Head of caudate nucleus (tissue), 42 donors: ENCODE measurements at regions not wholly inside any gene's neighbourhood (a gene's known extent, or its start where the extent isn't known, plus 50 kb on each side); places are given as distances from the start of the nearest gene placed in this dataset.
"Not testable (repeated sequence)": the region's sequence is repeated elsewhere in the genome, so short reads cannot be mapped to it uniquely, and the experiment has no call there.

Source experiments
- DNase-seq, 42 donors: peaks; one replicate each; pipeline versions ENCODE4 v3.0.0 to v3.0.0-alpha.2; 2020 to 2021; ENCODE audit warnings: mixed read lengths in 7 of 42
- intact Hi-C: fragments of 100-400 bp; cut with DNase I; formaldehyde crosslinking; loops from one replicate; pipeline ENCODE4 v1.15.0; 2022

GRCh38 chr5:68658810-68659372 is 434.9 kb upstream of the SLC30A5 start:
- intact Hi-C loops: no loop called here
- DNase-seq: no peak

- DNase-seq: no peak
- intact Hi-C loops: no loop called here
Observed at GRCh38 chr5:68659881-68660280, 433.9 kb upstream of the SLC30A5 start.

DNA sequence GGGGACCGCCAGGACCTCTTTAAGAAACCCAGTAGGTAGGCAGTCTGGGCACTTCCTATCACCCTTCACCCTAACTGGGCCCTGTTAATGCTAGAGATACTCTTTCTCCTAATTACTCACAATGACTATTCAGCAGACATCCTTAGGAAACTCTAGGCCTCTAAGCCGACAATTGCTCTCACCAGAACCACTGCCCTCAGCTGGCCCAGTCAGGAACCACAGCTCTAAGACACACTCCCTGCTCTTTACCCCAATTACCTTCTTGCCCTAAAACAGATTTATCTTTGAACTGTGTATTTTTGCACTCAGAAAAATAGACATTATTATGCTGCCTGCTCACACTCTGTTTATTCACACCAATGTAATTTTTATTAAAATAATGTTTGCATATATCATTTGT is 432.6 kb upstream of the SLC30A5 start:
- DNase-seq: peak in 14 of 42 donors; percentile 10 to 53 (median 26)

DNA sequence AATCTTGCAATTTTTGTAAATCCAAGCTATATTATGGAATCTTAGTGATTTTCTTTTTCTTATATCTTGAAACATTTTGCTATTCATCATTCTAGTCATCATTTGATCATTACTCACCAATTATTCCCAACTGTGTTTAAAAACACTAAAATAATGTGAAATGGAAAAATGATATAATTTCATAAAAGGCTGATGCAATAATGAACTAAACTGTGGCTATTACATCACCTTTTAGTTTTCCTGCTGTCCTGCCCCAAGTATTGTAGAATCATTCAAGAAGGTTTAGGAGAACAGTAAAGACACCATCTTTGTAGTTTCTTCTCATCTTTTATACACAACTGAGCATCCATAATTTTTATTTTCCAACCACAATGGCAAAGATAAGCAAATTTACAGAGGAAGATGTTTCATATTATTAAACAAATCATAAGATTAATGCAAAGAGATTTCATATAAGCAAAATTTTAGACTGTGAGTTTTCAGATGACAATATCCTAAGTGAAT is 431.0 kb upstream of the SLC30A5 start:
- intact Hi-C loops: no loop called here
- DNase-seq: no peak

More for the DNA sequence above, 432.6 kb upstream of the SLC30A5 start:
- intact Hi-C loops: no loop called here

- intact Hi-C loops: no loop called here
- DNase-seq: no peak
Observed at GRCh38 chr5:68669864-68670575, 423.8 kb upstream of the SLC30A5 start.

DNA sequence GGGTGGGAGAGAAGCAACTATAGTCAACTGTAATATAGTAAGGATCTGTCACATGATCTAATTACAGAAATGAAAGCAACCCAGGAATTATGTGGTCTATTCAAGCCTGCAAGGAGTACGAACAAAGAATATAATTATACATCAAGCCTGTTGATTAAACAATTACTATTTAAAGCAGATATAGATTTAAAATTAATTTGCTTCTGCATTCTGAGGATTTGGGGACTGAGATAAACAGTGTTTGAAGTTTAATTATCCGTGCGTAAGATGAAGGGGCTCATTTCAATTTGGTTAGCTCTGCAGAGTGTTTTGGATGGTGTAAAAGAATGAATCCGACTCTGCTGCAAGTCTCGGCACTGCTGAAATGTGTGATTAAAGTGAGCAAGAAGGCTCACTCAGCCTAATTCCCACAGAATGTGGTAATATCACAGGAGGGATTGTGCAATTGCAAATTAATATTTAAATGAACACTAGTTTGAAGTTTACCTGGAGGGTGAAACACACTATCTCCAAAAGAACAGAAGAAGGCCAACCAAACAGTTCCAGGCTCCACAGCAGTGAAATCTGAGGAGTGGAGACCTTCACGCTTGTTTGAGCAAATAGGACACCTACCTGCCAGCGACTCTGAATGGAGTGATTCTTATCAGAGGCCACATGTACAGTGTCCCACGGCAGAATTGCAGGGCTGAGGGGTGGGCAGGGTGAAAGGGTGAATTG is 420.6 kb upstream of the SLC30A5 start:
- intact Hi-C loops: no loop called here
- peak in 5 of 42 donors; percentile 15 to 48 (median 22) for DNase-seq

GRCh38 chr5:68673823-68674180 is 420.0 kb upstream of the SLC30A5 start:
- intact Hi-C loops: no loop called here
- DNase-seq: no peak

- no peak for DNase-seq
- intact Hi-C loops: no loop called here
Observed at GRCh38 chr5:68679041-68679440, 414.8 kb upstream of the SLC30A5 start.

DNA sequence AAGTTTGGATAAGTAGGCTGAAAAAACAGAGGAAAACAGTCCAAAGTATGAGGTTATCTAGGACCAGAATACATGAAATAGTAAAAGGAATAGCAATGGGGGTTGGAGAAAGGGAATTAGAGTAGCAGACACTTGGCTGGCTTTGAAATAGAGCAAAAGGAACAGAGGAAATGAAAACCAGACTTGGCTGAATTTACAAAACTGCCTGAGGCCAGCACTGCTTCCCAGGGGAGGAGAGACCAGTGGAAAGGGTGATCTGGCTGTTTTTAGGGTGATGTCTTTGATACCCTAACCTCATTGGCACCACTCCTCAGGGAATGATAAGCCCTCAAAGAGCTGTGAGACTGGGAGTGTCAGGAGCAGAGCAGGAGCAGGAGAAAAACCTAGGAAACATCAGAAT is 413.4 kb upstream of the SLC30A5 start:
- intact Hi-C loops: no loop called here
- DNase-seq: no peak

DNA sequence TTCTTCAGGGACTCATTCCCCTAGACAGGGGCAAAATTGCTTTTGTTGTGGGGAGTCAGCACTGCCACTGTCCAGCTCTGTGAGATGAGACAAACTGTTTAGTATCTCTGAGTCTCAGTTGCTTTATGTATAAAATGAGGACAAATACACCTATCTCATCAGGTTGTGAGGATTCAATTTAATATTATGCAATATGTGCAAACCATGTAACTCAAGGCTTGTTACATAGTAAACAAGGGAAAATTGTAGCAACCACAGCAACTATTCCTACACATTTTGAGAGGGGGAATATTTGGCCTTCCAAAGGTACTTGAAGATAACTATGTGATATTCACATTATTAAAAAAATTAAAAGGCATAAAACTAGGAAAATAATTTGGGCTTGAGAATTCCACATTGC is 411.9 kb upstream of the SLC30A5 start:
- intact Hi-C loops: no loop called here

DNA sequence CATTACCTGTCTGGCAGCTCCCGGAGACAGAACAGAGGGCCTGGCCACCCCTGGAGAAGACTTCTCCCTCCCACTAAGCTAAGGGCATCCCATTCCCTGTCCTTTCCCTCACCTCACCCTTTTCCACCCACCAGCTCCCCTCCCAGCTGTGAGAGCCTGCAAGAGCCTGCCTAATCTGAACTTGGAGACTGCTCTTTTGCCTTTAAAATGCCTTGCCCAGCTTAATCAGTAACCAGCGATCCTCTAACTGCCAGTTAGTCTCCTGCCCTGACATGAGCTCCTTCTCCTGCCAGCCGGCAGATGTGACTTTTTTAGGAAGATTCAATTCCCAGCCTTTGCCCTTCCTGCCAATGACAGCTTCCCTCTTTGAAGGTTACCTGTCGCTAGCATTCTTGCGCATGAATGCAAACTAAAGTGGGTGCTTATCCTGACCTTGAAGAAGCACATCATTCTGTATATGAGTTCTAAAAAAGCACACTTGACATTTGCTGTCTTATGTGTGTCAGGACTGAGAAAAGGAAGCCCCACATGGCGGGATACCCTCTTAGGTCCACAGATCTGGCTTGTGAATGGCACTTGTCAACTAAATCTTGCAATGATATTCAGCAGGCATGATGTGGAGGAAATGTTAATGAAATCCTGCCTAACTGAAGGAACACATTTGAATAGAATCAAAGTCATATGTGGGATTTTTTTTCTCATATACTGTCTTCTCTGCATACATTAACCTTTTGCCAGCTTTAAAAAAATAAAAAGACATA is 411.2 kb upstream of the SLC30A5 start:
- intact Hi-C loops: no loop called here

More for the DNA sequence above, 411.9 kb upstream of the SLC30A5 start:
- no peak for DNase-seq

GRCh38 chr5:68683632-68684036 is 410.2 kb upstream of the SLC30A5 start:
- DNase-seq: no peak
- intact Hi-C loops: no loop called here

More for the DNA sequence above, 411.2 kb upstream of the SLC30A5 start:
- peak in 8 of 42 donors; percentile 10 to 30 (median 17) for DNase-seq

DNA sequence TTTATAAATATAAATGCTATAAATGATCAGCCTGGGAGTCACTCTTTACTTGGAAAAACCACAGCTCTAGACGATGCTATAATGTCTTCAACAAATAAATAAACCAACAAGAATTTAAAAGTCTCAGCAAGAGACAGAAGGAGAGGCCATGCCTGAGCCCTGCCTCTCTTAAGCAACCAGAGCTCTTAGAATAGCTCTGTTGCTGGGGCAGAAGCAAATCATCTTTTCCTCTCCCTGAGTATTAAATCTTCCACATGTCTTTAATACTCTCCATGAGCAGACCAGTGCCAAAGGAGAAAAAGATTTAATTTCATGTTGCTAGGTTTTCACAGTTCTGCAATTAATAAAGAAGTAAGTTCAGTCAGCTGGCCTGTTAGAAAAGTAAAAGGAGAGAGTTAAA is 408.0 kb upstream of the SLC30A5 start:
- DNase-seq: no peak
- intact Hi-C loops: no loop called here

- intact Hi-C loops: no loop called here
- DNase-seq: no peak
Observed at GRCh38 chr5:68688547-68688946, 405.3 kb upstream of the SLC30A5 start.

DNA sequence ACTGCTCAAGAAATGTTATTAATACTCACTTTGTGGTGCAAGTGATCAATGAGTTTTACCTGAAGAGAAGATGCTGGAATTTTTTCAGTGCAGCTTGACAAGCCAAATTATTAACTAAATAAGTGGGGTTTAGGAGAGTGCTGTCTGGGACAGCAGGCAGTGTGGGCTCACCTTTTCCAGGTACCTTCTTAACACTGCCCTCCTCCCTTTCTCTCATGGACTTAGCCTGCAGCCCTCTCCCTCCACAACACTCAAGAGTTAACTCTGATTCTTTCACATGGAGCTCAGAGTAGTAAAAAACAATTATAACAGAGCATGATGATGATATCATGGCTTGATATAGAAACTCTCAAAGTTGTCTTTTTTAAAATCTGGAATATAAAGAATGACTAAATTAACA is 404.8 kb upstream of the SLC30A5 start:
- intact Hi-C loops: no loop called here
- no peak for DNase-seq

DNA sequence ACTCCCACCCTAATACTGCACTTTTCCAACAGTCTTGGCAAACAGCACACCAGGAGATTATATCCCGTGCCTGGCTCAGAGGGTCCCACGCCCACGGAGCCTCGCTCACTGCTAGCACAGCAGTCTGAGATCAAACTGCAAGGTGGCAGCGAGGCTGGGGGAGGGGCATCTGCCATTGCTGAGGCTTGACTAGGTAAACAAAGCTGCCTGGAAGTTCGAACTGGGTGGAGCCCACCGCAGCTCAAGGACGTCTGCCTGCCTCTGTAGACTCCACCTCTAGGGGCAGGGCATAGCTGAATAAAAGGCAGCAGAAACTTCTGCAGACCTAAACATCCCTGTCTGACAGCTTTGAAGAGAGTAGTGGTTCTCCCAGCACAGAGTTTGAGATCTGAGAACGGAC is 401.9 kb upstream of the SLC30A5 start:
- intact Hi-C loops, DNase-seq: not testable (repeated sequence)

DNA sequence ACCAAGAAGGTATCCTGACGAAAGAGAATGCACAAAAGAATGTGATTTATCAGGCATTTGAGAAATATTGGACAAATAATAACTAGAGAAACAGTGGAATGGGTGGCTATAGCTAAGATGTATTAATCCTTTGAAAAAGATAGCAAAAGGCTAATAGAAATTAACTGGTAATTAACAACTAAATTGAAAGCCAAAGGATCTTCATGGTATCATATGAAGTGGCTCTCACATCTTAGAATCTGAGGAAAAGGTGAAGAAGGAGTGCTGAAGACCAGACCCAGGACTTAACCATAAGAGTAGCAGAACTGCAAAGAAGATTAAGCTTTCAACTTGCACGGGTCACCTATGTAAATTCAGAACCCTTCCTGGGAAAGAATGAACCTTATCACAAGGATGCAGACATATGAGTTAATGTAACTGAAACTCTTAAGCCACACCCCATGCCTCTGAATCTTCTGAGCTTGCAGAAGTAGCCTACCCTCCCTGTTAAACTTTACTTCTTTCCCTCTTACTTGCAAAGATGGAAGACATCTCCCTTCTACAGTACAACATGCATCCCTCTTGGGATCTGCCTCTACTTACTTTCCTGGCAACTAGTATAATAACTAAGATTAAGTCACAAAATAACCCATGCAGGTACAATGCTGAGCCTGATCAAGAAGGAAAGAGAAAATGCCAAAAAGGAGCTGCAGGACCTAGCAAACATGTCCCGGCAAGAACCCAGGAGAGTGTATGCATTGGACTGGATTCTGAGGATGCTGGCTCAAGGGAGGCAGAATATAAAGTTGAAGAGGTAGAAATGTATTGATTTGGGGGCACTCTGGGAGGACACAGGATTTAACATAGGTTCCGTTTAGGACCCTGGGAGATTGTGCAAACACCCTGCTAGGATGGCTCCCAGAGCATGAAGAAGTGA is 395.5 kb upstream of the SLC30A5 start:
- DNase-seq: no peak
- intact Hi-C loops: no loop called here

GRCh38 chr5:68699966-68700365 is 393.8 kb upstream of the SLC30A5 start:
- no peak for DNase-seq
- intact Hi-C loops: no loop called here

DNA sequence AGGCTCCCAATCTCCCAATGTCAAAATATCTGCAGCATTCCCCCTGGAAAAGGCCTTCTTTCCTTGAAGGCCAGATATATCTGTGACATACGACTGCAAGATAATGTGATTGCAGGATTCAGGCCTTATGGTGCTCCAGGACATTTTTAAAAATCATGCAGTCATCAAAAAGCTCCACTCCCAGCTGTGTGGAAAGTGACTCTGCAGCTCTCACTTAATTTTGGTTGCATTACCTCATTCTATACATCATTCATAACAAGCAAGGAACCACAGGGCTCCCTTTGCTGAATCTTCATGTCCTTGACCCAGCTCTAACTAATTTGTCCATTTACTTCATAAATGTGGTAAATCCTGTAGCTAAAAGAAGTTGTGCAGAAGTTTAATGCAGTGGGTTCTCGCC is 386.2 kb upstream of the SLC30A5 start:
- intact Hi-C loops: no loop called here

More for the DNA sequence above, 386.2 kb upstream of the SLC30A5 start:
- no peak for DNase-seq
